Peyer's patch (tissue), 2 donors: ENCODE measurements at regions not wholly inside any gene's neighbourhood (a gene's known extent, or its start where the extent isn't known, plus 50 kb on each side); places are given as distances from the start of the nearest gene placed in this dataset.

ENCODE experiments used
- small RNA-seq, 2 donors: library from RNA; depleted of rRNA; stranded (forward); fragments of <200 nt; gene quantifications; one replicate each; pipeline ENCODE3, GENCODE V24; 2016

Small RNA genes in the stretch of these regions (small RNA-seq; reads per million reads assigned to genes)
- 0 reads per million in 2 donors for gene Z99497.1
